Testis (tissue), 2 donors: ENCODE measurements at regions not wholly inside any gene's neighbourhood (a gene's known extent, or its start where the extent isn't known, plus 50 kb on each side); places are given as distances from the start of the nearest gene placed in this dataset.

Experiments
- POLR2A ChIP-seq: fragments of 450-650 bp; IDR thresholded peaks from one replicate; pipeline ENCODE4 v1.6.1; 2017; ENCODE audit warnings: antibody characterized with exemption, mild to moderate bottlenecking, moderate library complexity
- TF ChIP-seq, protein P1 (sequence below), 3 experiments: fragments of 450-650 bp in 2 of 3; fragments of 200-600 bp in 1 of 3; sonication (generic) in 1 of 3; IDR thresholded peaks; one replicate each; pipeline ENCODE4 v1.5.1; 2016 to 2019; ENCODE audit warnings: antibody characterized with exemption in 3 of 3, mild to moderate bottlenecking in 2 of 3, moderate library complexity in 1 of 3

- TF ChIP-seq, protein P1, sequence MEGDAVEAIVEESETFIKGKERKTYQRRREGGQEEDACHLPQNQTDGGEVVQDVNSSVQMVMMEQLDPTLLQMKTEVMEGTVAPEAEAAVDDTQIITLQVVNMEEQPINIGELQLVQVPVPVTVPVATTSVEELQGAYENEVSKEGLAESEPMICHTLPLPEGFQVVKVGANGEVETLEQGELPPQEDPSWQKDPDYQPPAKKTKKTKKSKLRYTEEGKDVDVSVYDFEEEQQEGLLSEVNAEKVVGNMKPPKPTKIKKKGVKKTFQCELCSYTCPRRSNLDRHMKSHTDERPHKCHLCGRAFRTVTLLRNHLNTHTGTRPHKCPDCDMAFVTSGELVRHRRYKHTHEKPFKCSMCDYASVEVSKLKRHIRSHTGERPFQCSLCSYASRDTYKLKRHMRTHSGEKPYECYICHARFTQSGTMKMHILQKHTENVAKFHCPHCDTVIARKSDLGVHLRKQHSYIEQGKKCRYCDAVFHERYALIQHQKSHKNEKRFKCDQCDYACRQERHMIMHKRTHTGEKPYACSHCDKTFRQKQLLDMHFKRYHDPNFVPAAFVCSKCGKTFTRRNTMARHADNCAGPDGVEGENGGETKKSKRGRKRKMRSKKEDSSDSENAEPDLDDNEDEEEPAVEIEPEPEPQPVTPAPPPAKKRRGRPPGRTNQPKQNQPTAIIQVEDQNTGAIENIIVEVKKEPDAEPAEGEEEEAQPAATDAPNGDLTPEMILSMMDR (IDR thresholded peaks at IDR 0.05) = no peak
- TF ChIP-seq POLR2A = no peak
Measured at GRCh38 chr7:120039138-120039537, 233.8 kb upstream of the KCND2 start.
